ENCODE measurements at regions not wholly inside any gene's neighbourhood (a gene's known extent, or its start where the extent isn't known, plus 50 kb on each side); places are given as distances from the start of the nearest gene placed in this dataset.

GRCh38 chr10:109403551-109403950, 519.8 kb downstream of the XPNPEP1 start:
- no peaks in the 10 kb centered on the region for H3K9me3 ChIP-seq (ENCODE audit: insufficient read depth, low read length)
- H3K27me3 ChIP-seq (ENCODE audit: low read length) = no peaks in the 10 kb centered on the region
- TF ChIP-seq EZH2phosphoT487 (conservative IDR thresholded peaks at IDR 0.05; ENCODE audit: low read length) (no peak), CTCF (IDR thresholded peaks at IDR 0.05; ENCODE audit: insufficient read depth, low read length, poor library complexity, severe bottlenecking) (no peak)
- no peak overlapping the region for H2AFZ ChIP-seq (ENCODE audit: low read depth, low read length, severe bottlenecking)
- H3K9me2 ChIP-seq (replicated peaks; ENCODE audit: insufficient read depth, low read length) = no peaks in the 10 kb centered on the region
- H3K4me3 ChIP-seq (ENCODE audit: insufficient read depth, low read length, poor library complexity, severe bottlenecking) = no peak overlapping the region
- no peaks in the 10 kb centered on the region for H3K36me3 ChIP-seq (ENCODE audit: low read length)
- H3K79me2 ChIP-seq (ENCODE audit: insufficient read depth, low read length) = no peaks in the 10 kb centered on the region
- H3F3A ChIP-seq (ENCODE audit: insufficient read depth) = no peaks in the 10 kb centered on the region
- H3K27ac ChIP-seq (ENCODE audit: low read depth, low read length) = no peak overlapping the region
- H4K20me1 ChIP-seq (ENCODE audit: low read depth, low read length) = no peaks in the 10 kb centered on the region
- H3K9ac ChIP-seq (ENCODE audit: low read length) = no peak overlapping the region
- H3K4me2 ChIP-seq (ENCODE audit: low read depth, low read length, poor library complexity, severe bottlenecking) = no peak overlapping the region

- Histone ChIP-seq H3K9me2 (replicated peaks; ENCODE audit: insufficient read depth, low read length) (no peaks in the 10 kb centered on the region), H2AFZ (ENCODE audit: low read depth, low read length, severe bottlenecking) (no peak overlapping the region), H4K20me1 (ENCODE audit: low read depth, low read length) (no peaks in the 10 kb centered on the region), H3K4me3 (ENCODE audit: insufficient read depth, low read length, poor library complexity, severe bottlenecking) (no peak overlapping the region), H3F3A (ENCODE audit: insufficient read depth) (no peaks in the 10 kb centered on the region), H3K36me3 (ENCODE audit: low read length) (no peaks in the 10 kb centered on the region), H3K79me2 (ENCODE audit: insufficient read depth, low read length) (no peaks in the 10 kb centered on the region), H3K9me3 (ENCODE audit: insufficient read depth, low read length) (no peaks in the 10 kb centered on the region), H3K9ac (ENCODE audit: low read length) (no peak overlapping the region), H3K4me2 (ENCODE audit: low read depth, low read length, poor library complexity, severe bottlenecking) (no peak overlapping the region), H3K27me3 (ENCODE audit: low read length) (no peaks in the 10 kb centered on the region), H3K27ac (ENCODE audit: low read depth, low read length) (no peak overlapping the region)
- no peak for TF ChIP-seq CTCF (IDR thresholded peaks at IDR 0.05; ENCODE audit: insufficient read depth, low read length, poor library complexity, severe bottlenecking)
- no peak for TF ChIP-seq EZH2phosphoT487 (conservative IDR thresholded peaks at IDR 0.05; ENCODE audit: low read length)
Measured at GRCh38 chr10:109393425-109393824, 529.9 kb downstream of the XPNPEP1 start.

- Histone ChIP-seq H3K4me3 (ENCODE audit: insufficient read depth, low read length, poor library complexity, severe bottlenecking) (no peak overlapping the region), H2AFZ (ENCODE audit: low read depth, low read length, severe bottlenecking) (no peak overlapping the region), H4K20me1 (ENCODE audit: low read depth, low read length) (no peaks in the 10 kb centered on the region), H3K9me3 (ENCODE audit: insufficient read depth, low read length) (no peaks in the 10 kb centered on the region), H3K9me2 (replicated peaks; ENCODE audit: insufficient read depth, low read length) (no peaks in the 10 kb centered on the region), H3K27me3 (ENCODE audit: low read length) (no peaks in the 10 kb centered on the region), H3K36me3 (ENCODE audit: low read length) (no peaks in the 10 kb centered on the region), H3K79me2 (ENCODE audit: insufficient read depth, low read length) (no peaks in the 10 kb centered on the region), H3K9ac (ENCODE audit: low read length) (no peak overlapping the region), H3K27ac (ENCODE audit: low read depth, low read length) (no peak overlapping the region), H3K4me2 (ENCODE audit: low read depth, low read length, poor library complexity, severe bottlenecking) (no peak overlapping the region), H3F3A (ENCODE audit: insufficient read depth) (no peaks in the 10 kb centered on the region)
- TF ChIP-seq EZH2phosphoT487 (conservative IDR thresholded peaks at IDR 0.05; ENCODE audit: low read length) (no peak), CTCF (IDR thresholded peaks at IDR 0.05; ENCODE audit: insufficient read depth, low read length, poor library complexity, severe bottlenecking) (no peak)
Measured at GRCh38 chr10:109386921-109387320, 536.4 kb downstream of the XPNPEP1 start.
